ENCODE measurements at regions not wholly inside any gene's neighbourhood (a gene's known extent, or its start where the extent isn't known, plus 50 kb on each side); places are given as distances from the start of the nearest gene placed in this dataset.

- no peaks in the 10 kb centered on the region for H3K4me1 ChIP-seq
- H3K36me3 ChIP-seq, result no peaks in the 10 kb centered on the region
- H3K27me3 ChIP-seq, result no peaks in the 10 kb centered on the region
- no peak for DNase-seq
- H3K9me3 ChIP-seq, result no peaks in the 10 kb centered on the region
- no peak overlapping the region for H3K4me3 ChIP-seq
- TF ChIP-seq CTCF (IDR thresholded peaks at IDR 0.05), result no peak
- TF ChIP-seq POLR2A (IDR thresholded peaks at IDR 0.05), result no peak
- H3K27ac ChIP-seq, result no peak overlapping the region
These were observed 654.7 kb upstream of the FANCL start for GRCh38 chr2:58895857-58896256.

GRCh38 chr2:58893656-58894351, 652.7 kb upstream of the FANCL start:
- no peak for TF ChIP-seq CTCF (IDR thresholded peaks at IDR 0.05)
- TF ChIP-seq POLR2A (IDR thresholded peaks at IDR 0.05), result no peak
- Histone ChIP-seq H3K27ac (no peak overlapping the region), H3K4me3 (no peak overlapping the region)

GRCh38 chr2:58891828-58892377, 650.8 kb upstream of the FANCL start:
- TF ChIP-seq POLR2A (IDR thresholded peaks at IDR 0.05), result no peak
- TF ChIP-seq CTCF (IDR thresholded peaks at IDR 0.05), result no peak
- no peak for DNase-seq
- no peaks in the 10 kb centered on the region for H3K4me1 ChIP-seq
- H3K27me3 ChIP-seq, result no peaks in the 10 kb centered on the region
- H3K27ac ChIP-seq, result no peak overlapping the region
- no peak overlapping the region for H3K4me3 ChIP-seq
- H3K36me3 ChIP-seq, result no peaks in the 10 kb centered on the region
- H3K9me3 ChIP-seq, result no peaks in the 10 kb centered on the region

More at GRCh38 chr2:58893656-58894351, 652.7 kb upstream of the FANCL start:
- Histone ChIP-seq H3K36me3 (no peaks in the 10 kb centered on the region), H3K27me3 (no peaks in the 10 kb centered on the region), H3K9me3 (no peaks in the 10 kb centered on the region), H3K4me1 (no peaks in the 10 kb centered on the region)
- no peak for DNase-seq

- DNase-seq, result no peak
- Histone ChIP-seq H3K4me1 (no peaks in the 10 kb centered on the region), H3K27me3 (no peaks in the 10 kb centered on the region), H3K36me3 (no peaks in the 10 kb centered on the region), H3K27ac (no peak overlapping the region), H3K4me3 (no peak overlapping the region), H3K9me3 (peaks cover 0 to under 1% (median 0%) of the 10 kb centered on the region in 4 donors)
- TF ChIP-seq CTCF (IDR thresholded peaks at IDR 0.05) (no peak), POLR2A (IDR thresholded peaks at IDR 0.05) (no peak)
These were observed 649.9 kb upstream of the FANCL start for GRCh38 chr2:58890865-58891525.

- Histone ChIP-seq H3K36me3 (no peaks in the 10 kb centered on the region), H3K4me3 (no peak overlapping the region), H3K9me3 (peaks cover 0 to 2% (median 0%) of the 10 kb centered on the region in 4 donors), H3K27ac (no peak overlapping the region), H3K4me1 (no peaks in the 10 kb centered on the region), H3K27me3 (no peaks in the 10 kb centered on the region)
- no peak for DNase-seq
- TF ChIP-seq CTCF (IDR thresholded peaks at IDR 0.05) (no peak), POLR2A (IDR thresholded peaks at IDR 0.05) (no peak)
These were observed 644.9 kb upstream of the FANCL start for GRCh38 chr2:58886009-58886408.

Data from Peyer's patch (tissue), 4 donors.